Medulla oblongata (tissue), 1 donor: ENCODE measurements at regions not wholly inside any gene's neighbourhood (a gene's known extent, or its start where the extent isn't known, plus 50 kb on each side); places are given as distances from the start of the nearest gene placed in this dataset.

ENCODE experiments used
- DNase-seq: peaks from one replicate; pipeline ENCODE4 v3.0.0-alpha.2; 2015; ENCODE audit errors: extremely low spot score

- peak; percentile 46 for DNase-seq
Observed at GRCh38 chr6:139762587-139763031, 388.2 kb upstream of the CITED2 start.

- no peak for DNase-seq
Observed at GRCh38 chr6:139760128-139760527, 385.7 kb upstream of the CITED2 start.

- no peak for DNase-seq
Observed at GRCh38 chr6:139759086-139759485, 384.6 kb upstream of the CITED2 start.

GRCh38 chr6:139758209-139758611 is 383.8 kb upstream of the CITED2 start:
- DNase-seq = no peak

GRCh38 chr6:139757784-139758183 is 383.3 kb upstream of the CITED2 start:
- DNase-seq = no peak

- no peak for DNase-seq
Observed at GRCh38 chr6:139756381-139756780, 381.9 kb upstream of the CITED2 start.

GRCh38 chr6:139754898-139755775 is 380.7 kb upstream of the CITED2 start:
- no peak for DNase-seq

- DNase-seq = no peak
Observed at GRCh38 chr6:139753198-139753861, 378.9 kb upstream of the CITED2 start.

GRCh38 chr6:139752086-139752485 is 377.6 kb upstream of the CITED2 start:
- no peak for DNase-seq

GRCh38 chr6:139751179-139751578 is 376.7 kb upstream of the CITED2 start:
- no peak for DNase-seq

GRCh38 chr6:139748353-139749146 is 374.1 kb upstream of the CITED2 start:
- no peak for DNase-seq

- no peak for DNase-seq
Observed at GRCh38 chr6:139747154-139747553, 372.7 kb upstream of the CITED2 start.

- DNase-seq = no peak
Observed at GRCh38 chr6:139744891-139745290, 370.4 kb upstream of the CITED2 start.

- no peak for DNase-seq
Observed at GRCh38 chr6:139743664-139744437, 369.4 kb upstream of the CITED2 start.

- no peak for DNase-seq
Observed at GRCh38 chr6:139742671-139743070, 368.2 kb upstream of the CITED2 start.

GRCh38 chr6:139738801-139739455 is 364.5 kb upstream of the CITED2 start:
- no peak for DNase-seq

GRCh38 chr6:139736325-139736906 is 362.0 kb upstream of the CITED2 start:
- DNase-seq = no peak

- DNase-seq = no peak
Observed at GRCh38 chr6:139732451-139732850, 358.0 kb upstream of the CITED2 start.

GRCh38 chr6:139730340-139730974 is 356.0 kb upstream of the CITED2 start:
- no peak for DNase-seq

GRCh38 chr6:139728876-139729427 is 354.5 kb upstream of the CITED2 start:
- DNase-seq = no peak
